Colonic mucosa (tissue), 4 donors: ENCODE measurements at regions not wholly inside any gene's neighbourhood (a gene's known extent, or its start where the extent isn't known, plus 50 kb on each side); places are given as distances from the start of the nearest gene placed in this dataset.

Experiments
- DNase-seq: peaks from one replicate; pipeline ENCODE4 v3.0.0-alpha.2; 2020
- H3K27ac ChIP-seq: fragments of 200-600 bp; one replicate; pipeline ENCODE4 v1.8.0; 2021
- H3K27me3 ChIP-seq: fragments of 200-600 bp; one replicate; pipeline ENCODE4 v1.8.0; 2021
- H3K36me3 ChIP-seq: fragments of 200-600 bp; one replicate; pipeline ENCODE4 v1.8.0; 2021
- H3K4me1 ChIP-seq: fragments of 200-600 bp; one replicate; pipeline ENCODE4 v1.8.0; 2021; ENCODE audit warnings: mild to moderate bottlenecking
- H3K4me3 ChIP-seq: fragments of 200-600 bp; one replicate; pipeline ENCODE4 v1.8.0; 2021
- H3K9ac ChIP-seq, 2 donors: one replicate each; pipeline ENCODE4 v1.7.0; 2013; ENCODE audit warnings: control low read depth in 2 of 2, low read depth in 2 of 2, low read length in 2 of 2
- H3K9me3 ChIP-seq: fragments of 200-600 bp; one replicate; pipeline ENCODE4 v1.8.0; 2021
- intact Hi-C: fragments of 100-400 bp; cut with DNase I; formaldehyde crosslinking; loops from one replicate; pipeline ENCODE4 v1.14.1; 2022
- TF ChIP-seq, protein P1 (sequence below): fragments of 200-600 bp; IDR thresholded peaks from one replicate; pipeline ENCODE4 v1.8.0; 2022; ENCODE audit warnings: antibody characterized with exemption, mild to moderate bottlenecking
- donor health status: healthy.
- donor health status: DM: no; HTN: no; CAD: no.
- donor health status: DM: no; HTN: no; CAD: no.

DNA sequence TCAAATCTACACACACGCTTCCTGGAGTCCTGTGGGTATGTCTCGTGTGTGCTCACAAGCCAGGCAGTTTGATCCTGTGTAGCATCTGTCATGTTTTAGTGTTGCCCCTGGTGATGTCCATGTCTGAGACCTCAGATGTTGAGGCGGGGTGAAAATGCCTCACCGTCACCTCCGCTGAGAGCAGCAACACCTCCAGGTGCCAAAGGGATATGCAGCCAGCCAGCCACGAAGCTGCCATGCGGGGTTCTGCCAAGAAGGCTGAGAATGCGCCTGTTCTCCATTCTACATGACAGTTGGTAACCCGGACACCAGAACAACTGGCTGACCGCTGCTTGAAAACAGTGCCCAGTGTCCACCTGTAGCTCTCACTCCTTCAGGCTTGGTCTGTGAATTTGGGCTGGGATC is 253.8 kb downstream of the TLE3 start:
- intact Hi-C loops: no loop called here
- Histone ChIP-seq H3K27ac (no peak overlapping the region), H3K4me1 (no peaks in the 10 kb centered on the region), H3K9ac (no peak overlapping the region), H3K27me3 (no peaks in the 10 kb centered on the region), H3K9me3 (no peaks in the 10 kb centered on the region), H3K36me3 (no peaks in the 10 kb centered on the region), H3K4me3 (no peak overlapping the region)
- TF ChIP-seq, protein P1, sequence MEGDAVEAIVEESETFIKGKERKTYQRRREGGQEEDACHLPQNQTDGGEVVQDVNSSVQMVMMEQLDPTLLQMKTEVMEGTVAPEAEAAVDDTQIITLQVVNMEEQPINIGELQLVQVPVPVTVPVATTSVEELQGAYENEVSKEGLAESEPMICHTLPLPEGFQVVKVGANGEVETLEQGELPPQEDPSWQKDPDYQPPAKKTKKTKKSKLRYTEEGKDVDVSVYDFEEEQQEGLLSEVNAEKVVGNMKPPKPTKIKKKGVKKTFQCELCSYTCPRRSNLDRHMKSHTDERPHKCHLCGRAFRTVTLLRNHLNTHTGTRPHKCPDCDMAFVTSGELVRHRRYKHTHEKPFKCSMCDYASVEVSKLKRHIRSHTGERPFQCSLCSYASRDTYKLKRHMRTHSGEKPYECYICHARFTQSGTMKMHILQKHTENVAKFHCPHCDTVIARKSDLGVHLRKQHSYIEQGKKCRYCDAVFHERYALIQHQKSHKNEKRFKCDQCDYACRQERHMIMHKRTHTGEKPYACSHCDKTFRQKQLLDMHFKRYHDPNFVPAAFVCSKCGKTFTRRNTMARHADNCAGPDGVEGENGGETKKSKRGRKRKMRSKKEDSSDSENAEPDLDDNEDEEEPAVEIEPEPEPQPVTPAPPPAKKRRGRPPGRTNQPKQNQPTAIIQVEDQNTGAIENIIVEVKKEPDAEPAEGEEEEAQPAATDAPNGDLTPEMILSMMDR: no peak
- DNase-seq: no peak

DNA sequence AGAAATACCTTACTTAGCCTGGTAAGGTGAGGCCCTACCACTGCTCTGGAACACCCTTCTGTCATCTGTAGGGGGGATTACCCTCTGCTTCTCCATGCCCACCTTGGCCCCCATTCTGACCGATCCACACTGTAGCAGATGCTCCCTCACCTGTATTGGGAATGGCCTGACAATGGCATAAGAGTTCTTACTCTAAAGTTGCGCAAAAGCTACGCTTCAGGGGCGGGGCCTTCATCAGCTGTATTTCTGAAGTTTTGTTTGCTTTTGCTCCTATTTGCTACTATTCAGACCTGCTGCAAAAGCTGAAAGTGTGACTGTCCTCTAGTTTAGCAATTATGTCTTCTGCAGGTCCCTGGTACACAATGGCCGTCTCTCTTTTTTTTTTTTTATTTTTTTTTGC is 252.6 kb downstream of the TLE3 start:
- Histone ChIP-seq H3K27me3 (no peaks in the 10 kb centered on the region), H3K36me3 (no peaks in the 10 kb centered on the region), H3K4me3 (no peak overlapping the region), H3K4me1 (no peaks in the 10 kb centered on the region), H3K9me3 (no peaks in the 10 kb centered on the region), H3K27ac (no peak overlapping the region), H3K9ac (no peak overlapping the region)
- TF ChIP-seq, protein P1: no peak
- intact Hi-C loops: no loop called here
- DNase-seq: no peak

DNA sequence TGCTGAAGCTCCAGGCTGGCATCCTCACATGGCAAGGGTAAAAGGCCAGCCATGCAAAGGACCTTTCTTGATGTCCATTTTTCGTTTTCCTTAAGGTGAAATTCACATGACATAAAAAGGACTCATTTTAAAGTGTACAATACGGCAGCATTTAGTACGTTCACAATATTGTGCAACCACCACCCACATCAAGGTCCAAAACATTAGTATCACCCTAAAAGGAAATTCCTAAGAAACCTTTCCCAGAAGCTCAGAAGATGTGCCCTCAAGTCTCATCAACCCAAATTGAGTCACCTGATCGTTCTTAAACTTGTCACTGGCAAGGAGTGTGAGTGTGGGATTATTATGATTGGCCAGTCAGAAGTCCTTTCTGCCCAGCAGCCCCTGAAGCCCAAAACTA is 250.1 kb downstream of the TLE3 start:
- intact Hi-C loops: no loop called here
- Histone ChIP-seq H3K27me3 (no peaks in the 10 kb centered on the region), H3K4me1 (no peaks in the 10 kb centered on the region), H3K36me3 (no peaks in the 10 kb centered on the region), H3K4me3 (no peak overlapping the region), H3K9ac (no peak overlapping the region), H3K9me3 (no peaks in the 10 kb centered on the region), H3K27ac (no peak overlapping the region)
- no peak for DNase-seq
- TF ChIP-seq, protein P1: no peak

DNA sequence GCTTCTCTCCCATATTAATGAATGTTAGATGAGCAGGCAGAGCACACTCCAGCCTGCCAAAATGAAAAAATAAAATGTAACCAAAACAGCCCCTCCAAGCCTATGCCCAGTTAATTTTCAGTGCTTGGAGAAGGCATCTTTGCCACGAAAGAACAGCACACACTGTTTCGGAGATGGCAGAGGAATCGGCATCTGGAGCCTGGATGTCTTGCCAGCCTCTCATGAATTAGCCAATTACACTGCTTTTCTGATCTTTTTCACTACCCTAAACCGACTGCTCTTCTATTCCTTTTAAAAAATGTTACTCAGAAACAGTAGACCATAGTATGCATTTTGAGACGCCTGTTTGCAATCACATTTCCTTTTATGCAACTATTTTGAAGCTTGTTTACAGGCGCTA is 249.6 kb downstream of the TLE3 start:
- no peak for DNase-seq
- H3K4me3 ChIP-seq: no peak overlapping the region

DNA sequence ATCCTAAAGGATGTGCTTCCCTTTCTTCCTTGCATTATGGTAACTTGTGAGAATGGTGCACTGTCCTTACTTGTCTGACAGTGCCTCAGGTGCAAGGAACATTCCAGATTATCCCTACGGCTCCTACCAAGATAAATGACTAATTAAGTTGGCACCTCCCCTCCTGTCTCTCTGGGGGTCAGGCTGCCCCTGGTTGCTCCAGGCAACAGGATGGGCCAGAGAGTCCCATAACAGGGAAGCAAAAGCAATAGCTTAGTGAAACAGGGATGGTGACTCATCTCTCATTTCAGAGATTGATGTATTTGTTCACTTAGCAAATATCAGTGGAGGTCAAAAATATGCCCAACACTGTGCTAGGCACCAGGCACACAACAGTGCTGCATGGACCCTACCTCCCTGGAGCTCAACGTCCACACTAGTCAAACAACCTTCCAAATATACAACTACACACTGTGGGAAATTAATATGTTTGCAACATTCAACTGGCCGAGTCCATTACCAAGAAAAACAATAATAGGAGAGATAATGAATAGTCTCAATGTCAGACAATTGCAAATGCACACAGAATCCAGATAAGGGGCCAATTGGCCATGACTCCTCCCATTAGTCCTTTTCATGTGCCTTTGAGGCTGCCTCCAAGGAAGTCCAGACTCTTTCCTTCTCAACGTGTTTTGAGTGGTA is 249.0 kb downstream of the TLE3 start:
- TF ChIP-seq, protein P1: no peak
- no peak overlapping the region for H3K27ac ChIP-seq
- H3K27me3 ChIP-seq: no peaks in the 10 kb centered on the region
- H3K9ac ChIP-seq: no peak overlapping the region
- intact Hi-C loops: no loop called here
- H3K9me3 ChIP-seq: no peaks in the 10 kb centered on the region
- no peak for DNase-seq
- H3K4me1 ChIP-seq: no peaks in the 10 kb centered on the region
- H3K4me3 ChIP-seq: no peak overlapping the region
- no peaks in the 10 kb centered on the region for H3K36me3 ChIP-seq

More for the DNA sequence above, 249.6 kb downstream of the TLE3 start:
- Histone ChIP-seq H3K36me3 (no peaks in the 10 kb centered on the region), H3K4me1 (no peaks in the 10 kb centered on the region), H3K27me3 (no peaks in the 10 kb centered on the region), H3K9me3 (no peaks in the 10 kb centered on the region), H3K9ac (no peak overlapping the region), H3K27ac (no peak overlapping the region)
- TF ChIP-seq, protein P1: no peak
- intact Hi-C loops: no loop called here
